A549 (cell line): ENCODE measurements at regions not wholly inside any gene's neighbourhood (a gene's known extent, or its start where the extent isn't known, plus 50 kb on each side); places are given as distances from the start of the nearest gene placed in this dataset.

ENCODE experiments used
- ATAC-seq, 2 experiments: fragments of 200-7000 bp in 1 of 2; fragments of >200 bp in 1 of 2; cut with Nextera tagmentation in 1 of 2; cut with Tn5 transposase in 1 of 2; 3 replicates each; pipeline versions ENCODE4 v1.8.0 to v1.9.1; 2018 to 2020; ENCODE audit warnings: mild to moderate bottlenecking in 1 of 2, moderate library complexity in 1 of 2
- CTCF ChIA-PET: fragments of 300-600 bp; sonication (Branson Sonifier 250); formaldehyde crosslinking; extraction: SDS; loops from one replicate; lab custom pipeline; 2021; ENCODE audit warnings: antibody characterized with exemption, inconsistent platforms; lab: Yijun Ruan, JAX
- POLR2A ChIA-PET: fragments of 350-600 bp; formaldehyde crosslinking; extraction: SDS; loops from one replicate; lab custom pipeline; 2021; ENCODE audit warnings: antibody characterized with exemption, inconsistent platforms; lab: Yijun Ruan, JAX
- DNase-seq, 2 experiments: peaks; one replicate each; pipeline versions ENCODE4 v3.0.0 to v3.0.0-alpha.2; 2011 to 2016; ENCODE audit warnings: low read depth in 1 of 2, low spot score in 1 of 2
- FAIRE-seq: peaks from 2 replicates; lab custom pipeline; 2011; peaks lifted over from hg19 to GRCh38; lab: Jason Lieb, UNC
- H3K27ac ChIP-seq, 2 experiments: fragments of >200 bp; sonication (Bioruptor Twin); formaldehyde crosslinking; 3 replicates each; pipeline ENCODE4 v1.5.1; 2016 to 2017
- H3K4me1 ChIP-seq: fragments of >200 bp; sonication (Bioruptor Twin); formaldehyde crosslinking; 3 replicates; pipeline ENCODE4 v1.6.1; 2016
- H3K4me2 ChIP-seq: fragments of >200 bp; sonication (Bioruptor Twin); formaldehyde crosslinking; 3 replicates; pipeline ENCODE4 v1.6.1; 2016
- H3K4me3 ChIP-seq: fragments of >200 bp; sonication (Bioruptor Twin); formaldehyde crosslinking; 3 replicates; pipeline ENCODE4 v1.5.1; 2016
- H3K9me3 ChIP-seq: fragments of >200 bp; sonication (Bioruptor Twin); formaldehyde crosslinking; 3 replicates; pipeline ENCODE4 v1.6.1; 2016
- ATOH8 ChIP-seq: fragments of 250-450 bp; sonication (Bioruptor Pico); IDR thresholded peaks from 2 replicates; pipeline ENCODE4 v1.5.0; 2020; ENCODE audit warnings: low read depth, mild to moderate bottlenecking, moderate library complexity
- CTCF ChIP-seq: fragments of >200 bp; sonication (Bioruptor Twin); formaldehyde crosslinking; IDR thresholded peaks from 3 replicates; pipeline ENCODE4 v1.5.1; 2016
- EHF ChIP-seq: fragments of 250-450 bp; sonication (Bioruptor Pico); IDR thresholded peaks from 2 replicates; pipeline ENCODE4 v1.5.0; 2020; ENCODE audit warnings: mild to moderate bottlenecking
- FOSB ChIP-seq: fragments of 250-450 bp; sonication (Bioruptor Pico); IDR thresholded peaks from 2 replicates; pipeline ENCODE4 v1.5.0; 2020; ENCODE audit warnings: mild to moderate bottlenecking, moderate library complexity
- FOXS1 ChIP-seq: fragments of 250-450 bp; sonication (Bioruptor Pico); IDR thresholded peaks from 2 replicates; pipeline ENCODE4 v1.5.0; 2020; ENCODE audit warnings: mild to moderate bottlenecking, moderate library complexity
- HES2 ChIP-seq: fragments of >200 bp; sonication (Bioruptor Twin); formaldehyde crosslinking; IDR thresholded peaks from 2 replicates; pipeline ENCODE4 v1.6.1; 2016
- JUN ChIP-seq, 2 experiments: fragments of >200 bp; sonication (Bioruptor Twin); formaldehyde crosslinking; IDR thresholded peaks; 2 replicates in 1 of 2; 3 replicates in 1 of 2; pipeline ENCODE4 v1.6.1; 2016 to 2017
- JUNB ChIP-seq: fragments of >200 bp; sonication (Bioruptor Twin); formaldehyde crosslinking; IDR thresholded peaks from 2 replicates; pipeline ENCODE4 v1.6.1; 2016
- KDM5A ChIP-seq: fragments of 200-600 bp; sonication (generic); IDR thresholded peaks from 2 replicates; pipeline ENCODE4 v1.6.1; 2016; ENCODE audit warnings: antibody characterized with exemption, mild to moderate bottlenecking
- MAFK ChIP-seq: fragments of 450-650 bp; IDR thresholded peaks from 2 replicates; pipeline ENCODE4 v1.6.1; 2014; ENCODE audit not compliant: partially characterized antibody
- MAZ ChIP-seq: fragments of 150-350 bp; IDR thresholded peaks from 2 replicates; pipeline ENCODE4 v1.6.1; 2014; ENCODE audit warnings: antibody characterized with exemption, low read depth, low read length, borderline replicate concordance
- NFE2L2 ChIP-seq: fragments of 150-350 bp; conservative IDR thresholded peaks from 2 replicates; pipeline ENCODE4 v1.6.1; 2014; ENCODE audit warnings: low read length
- POLR2AphosphoS2 ChIP-seq: conservative IDR thresholded peaks from 2 replicates; pipeline ENCODE4 v1.6.1; 2012; ENCODE audit warnings: low read length, improper control_type of control experiment, inconsistent platforms
- RARB ChIP-seq: fragments of 250-450 bp; sonication (Bioruptor Pico); IDR thresholded peaks from 2 replicates; pipeline ENCODE4 v1.8.0; 2021; ENCODE audit warnings: mild to moderate bottlenecking, moderate library complexity
- RCOR1 ChIP-seq: fragments of 150-350 bp; IDR thresholded peaks from 2 replicates; pipeline ENCODE4 v1.6.1; 2014; ENCODE audit warnings: antibody characterized with exemption, low read length, low read depth
- RNF2 ChIP-seq: fragments of 200-600 bp; sonication (generic); IDR thresholded peaks from 2 replicates; pipeline ENCODE4 v1.6.1; 2016; ENCODE audit warnings: low read depth, mild to moderate bottlenecking, antibody characterized with exemption, moderate library complexity, borderline replicate concordance
- SMC3 ChIP-seq: fragments of >200 bp; sonication (Bioruptor Twin); formaldehyde crosslinking; IDR thresholded peaks from 3 replicates; pipeline ENCODE4 v1.6.1; 2018; ENCODE audit warnings: inconsistent platforms
- SREBF2 ChIP-seq: fragments of 450-650 bp; IDR thresholded peaks from 2 replicates; pipeline ENCODE4 v1.6.1; 2014; ENCODE audit warnings: mild to moderate bottlenecking, moderate library complexity
- TFCP2L1 ChIP-seq: fragments of 250-450 bp; sonication (Bioruptor Pico); IDR thresholded peaks from 2 replicates; pipeline ENCODE4 v1.5.0; 2021; ENCODE audit warnings: mild to moderate bottlenecking
- TP53 ChIP-seq: fragments of 250-450 bp; sonication (Bioruptor Pico); IDR thresholded peaks from 2 replicates; pipeline ENCODE4 v1.5.0; 2021; ENCODE audit warnings: mild to moderate bottlenecking, moderate library complexity
- ZNF302 ChIP-seq: fragments of 250-450 bp; sonication (Bioruptor Pico); IDR thresholded peaks from 2 replicates; pipeline ENCODE4 v1.9.0; 2021; ENCODE audit warnings: inconsistent platforms, mild to moderate bottlenecking, moderate library complexity
- ZSCAN20 ChIP-seq: fragments of 250-450 bp; sonication (Bioruptor Pico); IDR thresholded peaks from 2 replicates; pipeline ENCODE4 v1.8.0; 2022; ENCODE audit warnings: mild to moderate bottlenecking, moderate library complexity
- WGBS: methylation state at CpG from one replicate; pipeline ENCODE4 v1.1.6; 2017; ENCODE audit errors: missing lambda C conversion rate; 5-methylcytosine and 5-hydroxymethylcytosine counted together
- TF ChIP-seq, protein P1 (sequence below): IDR thresholded peaks from 2 replicates; pipeline ENCODE4 v1.6.1; 2012
- TF ChIP-seq, protein P2 (sequence below): fragments of >200 bp; sonication (Bioruptor Twin); formaldehyde crosslinking; IDR thresholded peaks from 3 replicates; pipeline ENCODE4 v1.6.1; 2016

GRCh38 chr12:43028826-43029225, 439.3 kb upstream of the PRICKLE1 start:
- peaks cover 3% of the 10 kb centered on the region; the same call in 1 of the 3 replicates for H3K9me3 ChIP-seq
- DNase-seq (no peak), FAIRE-seq (no peak), ATAC-seq (no peak)
- CTCF ChIA-PET = no interaction called here
- H3K4me3 ChIP-seq = no peak overlapping the region
- no peak for TF ChIP-seq RNF2
- no peak for TF ChIP-seq MAFK
- TF ChIP-seq RCOR1 = no peak
- no peak for TF ChIP-seq JUNB
- no peak for TF ChIP-seq TFCP2L1 (CRISPR knock-in tag)
- no peak for TF ChIP-seq JUN (IDR thresholded peaks at IDR 0.05)
- no peak for TF ChIP-seq CTCF
- TF ChIP-seq, protein P1, sequence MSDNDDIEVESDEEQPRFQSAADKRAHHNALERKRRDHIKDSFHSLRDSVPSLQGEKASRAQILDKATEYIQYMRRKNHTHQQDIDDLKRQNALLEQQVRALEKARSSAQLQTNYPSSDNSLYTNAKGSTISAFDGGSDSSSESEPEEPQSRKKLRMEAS = no peak
- TF ChIP-seq POLR2AphosphoS2 = no peak
- TF ChIP-seq FOXS1 (CRISPR knock-in tag) = no peak
- TF ChIP-seq FOSB = no peak
- no peak for TF ChIP-seq KDM5A
- TF ChIP-seq, protein P2, sequence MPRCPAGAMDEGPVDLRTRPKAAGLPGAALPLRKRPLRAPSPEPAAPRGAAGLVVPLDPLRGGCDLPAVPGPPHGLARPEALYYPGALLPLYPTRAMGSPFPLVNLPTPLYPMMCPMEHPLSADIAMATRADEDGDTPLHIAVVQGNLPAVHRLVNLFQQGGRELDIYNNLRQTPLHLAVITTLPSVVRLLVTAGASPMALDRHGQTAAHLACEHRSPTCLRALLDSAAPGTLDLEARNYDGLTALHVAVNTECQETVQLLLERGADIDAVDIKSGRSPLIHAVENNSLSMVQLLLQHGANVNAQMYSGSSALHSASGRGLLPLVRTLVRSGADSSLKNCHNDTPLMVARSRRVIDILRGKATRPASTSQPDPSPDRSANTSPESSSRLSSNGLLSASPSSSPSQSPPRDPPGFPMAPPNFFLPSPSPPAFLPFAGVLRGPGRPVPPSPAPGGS = no peak
- no peak overlapping the region for H3K4me2 ChIP-seq
- POLR2A ChIA-PET = no interaction called here
- 11% methylated on average over 3 of the region's 3 CpGs for WGBS
- H3K27ac ChIP-seq = no peak overlapping the region
- H3K4me1 ChIP-seq = no peaks in the 10 kb centered on the region

DNA sequence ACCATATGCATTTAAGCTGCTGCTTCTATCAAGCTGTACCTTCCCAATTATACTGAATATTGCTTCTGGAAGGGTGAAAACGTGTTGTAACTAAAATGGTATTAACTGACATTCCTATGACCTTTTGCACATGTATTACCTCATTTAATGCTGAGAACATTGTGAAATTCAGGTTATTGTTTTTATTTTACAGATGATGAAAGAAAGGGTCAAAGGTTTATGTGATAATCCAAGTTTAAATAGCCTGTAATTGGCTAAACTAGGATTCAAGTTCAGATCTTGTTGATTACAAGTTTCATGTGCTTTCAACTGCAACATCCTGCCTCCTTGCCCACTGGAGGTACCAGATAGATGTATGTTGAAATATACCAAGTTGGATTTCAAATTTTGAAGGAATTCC, 433.3 kb upstream of the PRICKLE1 start:
- FAIRE-seq (no peak), ATAC-seq (no peak), DNase-seq (no peak)
- POLR2A ChIA-PET = no interaction called here
- Histone ChIP-seq H3K4me3 (no peak overlapping the region), H3K27ac (no peak overlapping the region), H3K4me2 (no peak overlapping the region), H3K4me1 (no peaks in the 10 kb centered on the region), H3K9me3 (no peaks in the 10 kb centered on the region)
- CTCF ChIA-PET = no interaction called here
- WGBS = 4% methylated on average over 1 of the region's 1 CpG
- TF ChIP-seq ZNF302 (CRISPR knock-in tag) (no peak), TP53 (CRISPR knock-in tag) (no peak), SMC3 (no peak), RARB (CRISPR knock-in tag) (no peak), MAZ (no peak), ZSCAN20 (no peak), HES2 (no peak)

GRCh38 chr12:43015090-43015737, 425.7 kb upstream of the PRICKLE1 start:
- no peak overlapping the region for H3K4me2 ChIP-seq
- ChIA-PET CTCF (no interaction called here), POLR2A (no interaction called here)
- ATAC-seq (no peak), FAIRE-seq (no peak), DNase-seq (no peak)
- TF ChIP-seq SREBF2 (no peak), ATOH8 (CRISPR knock-in tag) (no peak), CTCF (no peak), EHF (CRISPR knock-in tag) (no peak), NFE2L2 (no peak)
- no peak overlapping the region for H3K4me3 ChIP-seq
- no peak overlapping the region for H3K27ac ChIP-seq
- H3K4me1 ChIP-seq = no peaks in the 10 kb centered on the region
- H3K9me3 ChIP-seq = peaks cover 4% of the 10 kb centered on the region; the same call in 1 of the 3 replicates
- WGBS = 24% methylated on average over 4 of the region's 4 CpGs
